ENCODE measurements at regions not wholly inside any gene's neighbourhood (a gene's known extent, or its start where the extent isn't known, plus 50 kb on each side); places are given as distances from the start of the nearest gene placed in this dataset.

GRCh38 chr9:84486663-84487062, 146.1 kb upstream of the SLC28A3 start:
- no peak overlapping the region for H3K27ac ChIP-seq (ENCODE audit: low read length)
- H3K4me3 ChIP-seq (ENCODE audit: low read length) = no peak overlapping the region
- H3K9me3 ChIP-seq (ENCODE audit: control insufficient read depth, low read depth, low read length) = no peaks in the 10 kb centered on the region
- no peaks in the 10 kb centered on the region for H3K36me3 ChIP-seq (ENCODE audit: control insufficient read depth, low read depth, low read length)
- H3K27me3 ChIP-seq (ENCODE audit: control insufficient read depth, insufficient read depth, low read length) = no peaks in the 10 kb centered on the region
- no peak overlapping the region for H3K9ac ChIP-seq (ENCODE audit: low read length)
- H3K4me1 ChIP-seq (ENCODE audit: control insufficient read depth, low read depth, low read length) = no peaks in the 10 kb centered on the region

GRCh38 chr9:84490206-84490841, 149.8 kb upstream of the SLC28A3 start:
- H3K9ac ChIP-seq (ENCODE audit: low read length) = no peak overlapping the region
- no peaks in the 10 kb centered on the region for H3K36me3 ChIP-seq (ENCODE audit: control insufficient read depth, low read depth, low read length)

GRCh38 chr9:84490842-84491325, 150.3 kb upstream of the SLC28A3 start:
- H3K36me3 ChIP-seq (ENCODE audit: control insufficient read depth, low read depth, low read length) = no peaks in the 10 kb centered on the region
- H3K4me3 ChIP-seq (ENCODE audit: low read length) = no peak overlapping the region
- no peak overlapping the region for H3K27ac ChIP-seq (ENCODE audit: low read length)
- H3K9me3 ChIP-seq (ENCODE audit: control insufficient read depth, low read depth, low read length) = no peaks in the 10 kb centered on the region
- H3K27me3 ChIP-seq (ENCODE audit: control insufficient read depth, insufficient read depth, low read length) = no peaks in the 10 kb centered on the region
- no peaks in the 10 kb centered on the region for H3K4me1 ChIP-seq (ENCODE audit: control insufficient read depth, low read depth, low read length)
- H3K9ac ChIP-seq (ENCODE audit: low read length) = no peak overlapping the region

More at GRCh38 chr9:84490206-84490841, 149.8 kb upstream of the SLC28A3 start:
- no peak overlapping the region for H3K27ac ChIP-seq (ENCODE audit: low read length)
- no peak overlapping the region for H3K4me3 ChIP-seq (ENCODE audit: low read length)
- H3K27me3 ChIP-seq (ENCODE audit: control insufficient read depth, insufficient read depth, low read length) = no peaks in the 10 kb centered on the region
- no peaks in the 10 kb centered on the region for H3K9me3 ChIP-seq (ENCODE audit: control insufficient read depth, low read depth, low read length)
- no peaks in the 10 kb centered on the region for H3K4me1 ChIP-seq (ENCODE audit: control insufficient read depth, low read depth, low read length)

- Histone ChIP-seq H3K27me3 (ENCODE audit: control insufficient read depth, insufficient read depth, low read length) (no peaks in the 10 kb centered on the region), H3K9me3 (ENCODE audit: control insufficient read depth, low read depth, low read length) (no peaks in the 10 kb centered on the region), H3K27ac (ENCODE audit: low read length) (no peak overlapping the region), H3K4me3 (ENCODE audit: low read length) (no peak overlapping the region), H3K36me3 (ENCODE audit: control insufficient read depth, low read depth, low read length) (no peaks in the 10 kb centered on the region), H3K4me1 (ENCODE audit: control insufficient read depth, low read depth, low read length) (no peaks in the 10 kb centered on the region), H3K9ac (ENCODE audit: low read length) (no peak overlapping the region)
Measured at GRCh38 chr9:84492366-84493159, 152.0 kb upstream of the SLC28A3 start.

GRCh38 chr9:84493284-84493947, 152.9 kb upstream of the SLC28A3 start:
- no peaks in the 10 kb centered on the region for H3K9me3 ChIP-seq (ENCODE audit: control insufficient read depth, low read depth, low read length)
- H3K4me3 ChIP-seq (ENCODE audit: low read length) = no peak overlapping the region
- no peaks in the 10 kb centered on the region for H3K4me1 ChIP-seq (ENCODE audit: control insufficient read depth, low read depth, low read length)
- H3K9ac ChIP-seq (ENCODE audit: low read length) = no peak overlapping the region
- H3K27ac ChIP-seq (ENCODE audit: low read length) = no peak overlapping the region
- no peaks in the 10 kb centered on the region for H3K36me3 ChIP-seq (ENCODE audit: control insufficient read depth, low read depth, low read length)
- H3K27me3 ChIP-seq (ENCODE audit: control insufficient read depth, insufficient read depth, low read length) = no peaks in the 10 kb centered on the region

- H3K9ac ChIP-seq (ENCODE audit: low read length) = no peak overlapping the region
- no peaks in the 10 kb centered on the region for H3K4me1 ChIP-seq (ENCODE audit: control insufficient read depth, low read depth, low read length)
- no peak overlapping the region for H3K27ac ChIP-seq (ENCODE audit: low read length)
- H3K27me3 ChIP-seq (ENCODE audit: control insufficient read depth, insufficient read depth, low read length) = no peaks in the 10 kb centered on the region
- no peaks in the 10 kb centered on the region for H3K9me3 ChIP-seq (ENCODE audit: control insufficient read depth, low read depth, low read length)
- H3K4me3 ChIP-seq (ENCODE audit: low read length) = no peak overlapping the region
- no peaks in the 10 kb centered on the region for H3K36me3 ChIP-seq (ENCODE audit: control insufficient read depth, low read depth, low read length)
Measured at GRCh38 chr9:84499969-84500582, 159.5 kb upstream of the SLC28A3 start.

GRCh38 chr9:84500826-84501225, 160.3 kb upstream of the SLC28A3 start:
- no peak overlapping the region for H3K9ac ChIP-seq (ENCODE audit: low read length)
- H3K9me3 ChIP-seq (ENCODE audit: control insufficient read depth, low read depth, low read length) = no peaks in the 10 kb centered on the region
- H3K36me3 ChIP-seq (ENCODE audit: control insufficient read depth, low read depth, low read length) = no peaks in the 10 kb centered on the region
- no peaks in the 10 kb centered on the region for H3K27me3 ChIP-seq (ENCODE audit: control insufficient read depth, insufficient read depth, low read length)
- H3K27ac ChIP-seq (ENCODE audit: low read length) = no peak overlapping the region
- H3K4me3 ChIP-seq (ENCODE audit: low read length) = no peak overlapping the region
- no peaks in the 10 kb centered on the region for H3K4me1 ChIP-seq (ENCODE audit: control insufficient read depth, low read depth, low read length)

GRCh38 chr9:84501587-84501986, 161.0 kb upstream of the SLC28A3 start:
- H3K9me3 ChIP-seq (ENCODE audit: control insufficient read depth, low read depth, low read length) = peaks cover 2% of the 10 kb centered on the region
- H3K36me3 ChIP-seq (ENCODE audit: control insufficient read depth, low read depth, low read length) = no peaks in the 10 kb centered on the region
- no peak overlapping the region for H3K9ac ChIP-seq (ENCODE audit: low read length)
- H3K27me3 ChIP-seq (ENCODE audit: control insufficient read depth, insufficient read depth, low read length) = no peaks in the 10 kb centered on the region
- no peak overlapping the region for H3K4me3 ChIP-seq (ENCODE audit: low read length)
- H3K4me1 ChIP-seq (ENCODE audit: control insufficient read depth, low read depth, low read length) = no peaks in the 10 kb centered on the region
- no peak overlapping the region for H3K27ac ChIP-seq (ENCODE audit: low read length)

- no peak overlapping the region for H3K4me3 ChIP-seq (ENCODE audit: low read length)
- H3K9me3 ChIP-seq (ENCODE audit: control insufficient read depth, low read depth, low read length) = peaks cover 5% of the 10 kb centered on the region
- H3K27me3 ChIP-seq (ENCODE audit: control insufficient read depth, insufficient read depth, low read length) = no peaks in the 10 kb centered on the region
- H3K9ac ChIP-seq (ENCODE audit: low read length) = no peak overlapping the region
- no peak overlapping the region for H3K27ac ChIP-seq (ENCODE audit: low read length)
- no peaks in the 10 kb centered on the region for H3K4me1 ChIP-seq (ENCODE audit: control insufficient read depth, low read depth, low read length)
- H3K36me3 ChIP-seq (ENCODE audit: control insufficient read depth, low read depth, low read length) = no peaks in the 10 kb centered on the region
Measured at GRCh38 chr9:84502066-84502465, 161.5 kb upstream of the SLC28A3 start.

- Histone ChIP-seq H3K4me3 (ENCODE audit: low read length) (no peak overlapping the region), H3K9ac (ENCODE audit: low read length) (no peak overlapping the region), H3K36me3 (ENCODE audit: control insufficient read depth, low read depth, low read length) (no peaks in the 10 kb centered on the region), H3K27ac (ENCODE audit: low read length) (no peak overlapping the region), H3K9me3 (ENCODE audit: control insufficient read depth, low read depth, low read length) (peaks cover 5% of the 10 kb centered on the region), H3K4me1 (ENCODE audit: control insufficient read depth, low read depth, low read length) (no peaks in the 10 kb centered on the region), H3K27me3 (ENCODE audit: control insufficient read depth, insufficient read depth, low read length) (no peaks in the 10 kb centered on the region)
Measured at GRCh38 chr9:84504360-84504759, 163.8 kb upstream of the SLC28A3 start.

GRCh38 chr9:84511651-84512050, 157.9 kb upstream of the NTRK2 start:
- Histone ChIP-seq H3K9ac (ENCODE audit: low read length) (no peak overlapping the region), H3K4me3 (ENCODE audit: low read length) (no peak overlapping the region), H3K27me3 (ENCODE audit: control insufficient read depth, insufficient read depth, low read length) (no peaks in the 10 kb centered on the region), H3K27ac (ENCODE audit: low read length) (no peak overlapping the region), H3K9me3 (ENCODE audit: control insufficient read depth, low read depth, low read length) (peaks cover 3% of the 10 kb centered on the region), H3K36me3 (ENCODE audit: control insufficient read depth, low read depth, low read length) (no peaks in the 10 kb centered on the region), H3K4me1 (ENCODE audit: control insufficient read depth, low read depth, low read length) (no peaks in the 10 kb centered on the region)

All from iPS-18a (cell line).